ENCODE measurements at regions not wholly inside any gene's neighbourhood (a gene's known extent, or its start where the extent isn't known, plus 50 kb on each side); places are given as distances from the start of the nearest gene placed in this dataset.
"Not testable (repeated sequence)": the region's sequence is repeated elsewhere in the genome, so short reads cannot be mapped to it uniquely, and the experiment has no call there.

DNA sequence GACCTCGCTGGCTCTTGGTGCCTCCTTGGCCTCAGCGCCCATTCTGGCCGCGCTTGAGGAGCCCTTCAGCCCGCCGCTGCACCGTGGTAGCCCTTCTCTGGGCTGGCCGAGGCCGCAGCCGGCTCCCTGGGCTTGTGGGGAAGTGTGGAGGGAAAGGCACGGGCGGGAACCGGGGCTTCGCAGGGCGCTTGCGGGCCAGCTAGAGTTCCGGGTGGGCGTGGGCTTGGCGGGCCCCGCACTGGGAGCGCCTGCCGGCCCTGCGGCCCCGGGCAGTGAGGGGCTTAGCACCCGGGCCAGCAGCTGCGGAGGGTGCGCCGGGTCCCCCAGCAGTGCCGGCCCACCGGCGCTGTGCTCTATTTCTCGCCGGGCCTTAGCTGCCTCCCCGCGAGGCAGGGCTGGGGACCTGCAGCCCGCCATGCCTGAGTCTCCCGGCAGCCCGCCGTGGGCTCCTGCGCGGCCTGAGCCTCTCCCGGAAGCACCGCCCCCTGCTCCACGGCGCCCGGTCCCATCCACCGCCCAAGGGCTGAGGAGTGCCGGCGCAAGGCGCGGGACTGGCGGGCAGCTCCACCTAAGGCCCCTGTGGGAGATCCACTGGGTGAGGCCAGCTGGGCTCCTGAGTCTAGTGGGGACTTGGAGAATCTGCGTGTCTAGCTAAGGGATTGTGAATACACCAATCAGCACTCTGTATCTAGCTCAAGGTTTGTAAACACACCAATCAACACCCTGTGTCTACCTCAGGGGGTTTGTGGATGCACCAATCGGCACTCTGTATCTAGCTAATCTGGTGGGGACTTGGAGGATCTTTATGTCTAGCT, 141.1 kb downstream of the SLCO4C1 start:
- H3K4me2 ChIP-seq (ENCODE audit: low read length); H3K4me1 ChIP-seq (ENCODE audit: control insufficient read depth, low read length); H4K20me1 ChIP-seq (ENCODE audit: control insufficient read depth, insufficient read depth, low read depth, low read length); H3F3A ChIP-seq (ENCODE audit: control insufficient read depth, insufficient read depth); H3K27me3 ChIP-seq (ENCODE audit: control insufficient read depth, low read length); H3K9me2 ChIP-seq (replicated peaks; ENCODE audit: control insufficient read depth, low read length); H3K36me3 ChIP-seq (ENCODE audit: control insufficient read depth, low read length); H3K79me2 ChIP-seq (ENCODE audit: control insufficient read depth, low read length); H3K9me3 ChIP-seq (ENCODE audit: control insufficient read depth, insufficient read depth, low read length); H3K4me3 ChIP-seq (ENCODE audit: low read length); H3K27ac ChIP-seq (ENCODE audit: low read depth, low read length): not testable (repeated sequence)

DNA sequence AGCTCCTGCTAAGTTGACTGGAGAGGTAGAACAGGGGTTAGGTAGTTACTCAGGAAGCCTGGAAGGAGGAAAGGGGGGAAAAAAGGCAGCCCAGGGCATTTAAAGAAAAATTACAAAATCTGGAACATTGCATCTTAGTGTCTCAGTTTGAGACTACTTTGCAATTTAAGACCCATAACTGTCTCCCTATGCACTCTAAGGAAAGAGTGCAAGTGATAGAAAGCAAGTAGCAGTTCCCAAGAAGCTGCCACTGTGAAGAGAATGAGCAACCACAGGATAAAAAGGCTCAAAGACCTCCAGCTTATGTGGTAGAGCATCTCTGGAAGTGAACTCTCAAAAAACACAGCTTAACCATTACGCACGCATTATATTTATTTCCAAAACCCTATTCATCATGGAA, 141.8 kb downstream of the SLCO4C1 start:
- Histone ChIP-seq H3F3A (ENCODE audit: control insufficient read depth, insufficient read depth) (no peaks in the 10 kb centered on the region), H4K20me1 (ENCODE audit: control insufficient read depth, insufficient read depth, low read depth, low read length) (no peaks in the 10 kb centered on the region), H3K36me3 (ENCODE audit: control insufficient read depth, low read length) (no peaks in the 10 kb centered on the region), H3K4me3 (ENCODE audit: low read length) (no peak overlapping the region), H3K79me2 (ENCODE audit: control insufficient read depth, low read length) (no peaks in the 10 kb centered on the region), H3K27me3 (ENCODE audit: control insufficient read depth, low read length) (no peaks in the 10 kb centered on the region), H3K27ac (ENCODE audit: low read depth, low read length) (no peak overlapping the region), H3K4me1 (ENCODE audit: control insufficient read depth, low read length) (no peaks in the 10 kb centered on the region), H3K4me2 (ENCODE audit: low read length) (no peak overlapping the region), H3K9me2 (replicated peaks; ENCODE audit: control insufficient read depth, low read length) (no peaks in the 10 kb centered on the region), H3K9me3 (ENCODE audit: control insufficient read depth, insufficient read depth, low read length) (no peaks in the 10 kb centered on the region)
- no peak for TF ChIP-seq EZH2phosphoT487 (IDR thresholded peaks at IDR 0.05; ENCODE audit: borderline replicate concordance, low read length)
- TF ChIP-seq, protein P1, sequence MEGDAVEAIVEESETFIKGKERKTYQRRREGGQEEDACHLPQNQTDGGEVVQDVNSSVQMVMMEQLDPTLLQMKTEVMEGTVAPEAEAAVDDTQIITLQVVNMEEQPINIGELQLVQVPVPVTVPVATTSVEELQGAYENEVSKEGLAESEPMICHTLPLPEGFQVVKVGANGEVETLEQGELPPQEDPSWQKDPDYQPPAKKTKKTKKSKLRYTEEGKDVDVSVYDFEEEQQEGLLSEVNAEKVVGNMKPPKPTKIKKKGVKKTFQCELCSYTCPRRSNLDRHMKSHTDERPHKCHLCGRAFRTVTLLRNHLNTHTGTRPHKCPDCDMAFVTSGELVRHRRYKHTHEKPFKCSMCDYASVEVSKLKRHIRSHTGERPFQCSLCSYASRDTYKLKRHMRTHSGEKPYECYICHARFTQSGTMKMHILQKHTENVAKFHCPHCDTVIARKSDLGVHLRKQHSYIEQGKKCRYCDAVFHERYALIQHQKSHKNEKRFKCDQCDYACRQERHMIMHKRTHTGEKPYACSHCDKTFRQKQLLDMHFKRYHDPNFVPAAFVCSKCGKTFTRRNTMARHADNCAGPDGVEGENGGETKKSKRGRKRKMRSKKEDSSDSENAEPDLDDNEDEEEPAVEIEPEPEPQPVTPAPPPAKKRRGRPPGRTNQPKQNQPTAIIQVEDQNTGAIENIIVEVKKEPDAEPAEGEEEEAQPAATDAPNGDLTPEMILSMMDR (IDR thresholded peaks at IDR 0.05; ENCODE audit: low read depth, low read length, poor library complexity, severe bottlenecking) = no peak

DNA sequence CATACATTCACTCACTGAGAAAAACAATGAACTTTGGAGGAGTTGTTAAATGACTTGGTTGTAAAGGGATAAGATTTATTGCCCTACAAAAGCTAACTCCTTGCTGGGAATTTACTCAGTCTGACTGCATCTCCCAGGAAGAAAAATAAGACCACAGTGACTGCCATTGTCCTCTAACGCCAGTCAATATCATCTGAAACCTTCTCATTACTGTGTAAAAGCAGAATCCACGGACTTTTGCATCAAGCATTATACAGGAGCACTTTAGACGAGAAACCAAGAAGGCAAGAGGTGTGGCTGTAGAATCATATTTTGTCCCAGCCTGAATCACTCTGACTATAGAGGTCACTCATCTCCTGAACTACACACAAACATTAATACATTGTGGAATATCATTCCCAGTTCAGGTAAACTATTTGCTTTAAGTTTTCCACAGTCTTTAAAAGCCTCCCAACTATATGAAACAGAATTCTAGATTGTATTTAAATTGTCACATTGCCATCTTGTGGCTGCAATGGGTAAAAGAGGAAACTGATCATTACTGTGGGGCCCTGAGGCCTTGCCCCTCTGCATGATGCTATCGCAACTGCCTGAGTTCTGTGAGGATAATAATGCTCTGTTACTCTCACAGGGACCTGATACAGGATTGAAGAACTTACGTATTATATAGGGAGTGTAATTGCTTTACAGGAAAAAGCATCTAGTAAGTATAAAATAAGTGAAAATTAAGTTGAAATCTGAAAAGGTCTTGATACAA, 142.9 kb downstream of the SLCO4C1 start:
- Histone ChIP-seq H3K4me1 (ENCODE audit: control insufficient read depth, low read length) (no peaks in the 10 kb centered on the region), H3K27ac (ENCODE audit: low read depth, low read length) (no peak overlapping the region), H3K9me3 (ENCODE audit: control insufficient read depth, insufficient read depth, low read length) (no peaks in the 10 kb centered on the region), H3K9me2 (replicated peaks; ENCODE audit: control insufficient read depth, low read length) (no peaks in the 10 kb centered on the region), H4K20me1 (ENCODE audit: control insufficient read depth, insufficient read depth, low read depth, low read length) (no peaks in the 10 kb centered on the region), H3F3A (ENCODE audit: control insufficient read depth, insufficient read depth) (no peaks in the 10 kb centered on the region), H3K79me2 (ENCODE audit: control insufficient read depth, low read length) (no peaks in the 10 kb centered on the region), H3K36me3 (ENCODE audit: control insufficient read depth, low read length) (no peaks in the 10 kb centered on the region), H3K4me2 (ENCODE audit: low read length) (no peak overlapping the region), H3K27me3 (ENCODE audit: control insufficient read depth, low read length) (no peaks in the 10 kb centered on the region), H3K4me3 (ENCODE audit: low read length) (no peak overlapping the region)
- TF ChIP-seq, protein P1 (IDR thresholded peaks at IDR 0.05; ENCODE audit: low read depth, low read length, poor library complexity, severe bottlenecking) = peak; percentile 59
- no peak for TF ChIP-seq EZH2phosphoT487 (IDR thresholded peaks at IDR 0.05; ENCODE audit: borderline replicate concordance, low read length)

DNA sequence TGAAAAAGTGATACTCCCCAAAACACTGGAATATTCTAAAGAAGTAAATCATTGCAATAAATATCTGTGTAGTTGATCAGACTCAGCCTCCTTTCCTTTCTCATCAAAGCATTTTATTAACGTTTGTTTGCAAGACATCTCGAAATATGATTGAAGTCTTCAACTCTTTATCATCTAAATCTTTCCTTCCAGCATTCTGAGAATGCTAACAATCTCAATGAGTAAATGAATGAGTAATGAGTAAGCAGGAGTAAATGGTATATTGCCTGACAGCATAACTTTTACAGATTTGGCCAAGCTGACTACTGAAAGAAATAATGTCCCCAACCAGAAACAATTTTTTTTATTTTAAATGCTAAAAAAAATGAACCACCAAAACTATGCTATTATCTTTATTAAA, 157.1 kb downstream of the SLCO4C1 start:
- Histone ChIP-seq H3K4me2 (ENCODE audit: low read length) (no peak overlapping the region), H4K20me1 (ENCODE audit: control insufficient read depth, insufficient read depth, low read depth, low read length) (no peaks in the 10 kb centered on the region), H3K4me1 (ENCODE audit: control insufficient read depth, low read length) (no peaks in the 10 kb centered on the region), H3K27ac (ENCODE audit: low read depth, low read length) (no peak overlapping the region), H3K4me3 (ENCODE audit: low read length) (no peak overlapping the region), H3F3A (ENCODE audit: control insufficient read depth, insufficient read depth) (no peaks in the 10 kb centered on the region), H3K36me3 (ENCODE audit: control insufficient read depth, low read length) (no peaks in the 10 kb centered on the region), H3K27me3 (ENCODE audit: control insufficient read depth, low read length) (no peaks in the 10 kb centered on the region), H3K9me2 (replicated peaks; ENCODE audit: control insufficient read depth, low read length) (no peaks in the 10 kb centered on the region), H3K9me3 (ENCODE audit: control insufficient read depth, insufficient read depth, low read length) (no peaks in the 10 kb centered on the region), H3K79me2 (ENCODE audit: control insufficient read depth, low read length) (no peaks in the 10 kb centered on the region)
- no peak for TF ChIP-seq EZH2phosphoT487 (IDR thresholded peaks at IDR 0.05; ENCODE audit: borderline replicate concordance, low read length)
- TF ChIP-seq, protein P1 (IDR thresholded peaks at IDR 0.05; ENCODE audit: low read depth, low read length, poor library complexity, severe bottlenecking) = no peak

All from DOHH2 (cell line).